ENCODE measurements at regions not wholly inside any gene's neighbourhood (a gene's known extent, or its start where the extent isn't known, plus 50 kb on each side); places are given as distances from the start of the nearest gene placed in this dataset.

DNA sequence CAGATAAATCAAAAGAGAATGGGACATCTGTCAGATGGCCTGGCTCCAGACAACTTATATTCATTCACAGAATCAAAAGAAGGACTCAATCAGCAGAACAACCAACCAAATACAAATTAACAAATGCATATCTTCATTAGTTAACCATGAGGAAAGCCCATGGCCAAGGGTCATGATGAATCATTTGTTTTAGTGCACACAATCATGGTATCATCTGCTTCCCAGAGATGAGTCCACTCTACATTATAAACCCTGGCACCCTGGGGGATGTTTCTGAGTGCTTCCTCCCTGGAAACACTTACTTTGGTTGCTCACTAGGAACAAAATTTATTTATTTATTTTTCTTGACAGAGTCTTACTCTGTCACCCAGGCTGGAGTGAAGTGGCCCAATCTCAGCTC, 453.3 kb upstream of the HS3ST1 start:
- TF ChIP-seq, protein P1, sequence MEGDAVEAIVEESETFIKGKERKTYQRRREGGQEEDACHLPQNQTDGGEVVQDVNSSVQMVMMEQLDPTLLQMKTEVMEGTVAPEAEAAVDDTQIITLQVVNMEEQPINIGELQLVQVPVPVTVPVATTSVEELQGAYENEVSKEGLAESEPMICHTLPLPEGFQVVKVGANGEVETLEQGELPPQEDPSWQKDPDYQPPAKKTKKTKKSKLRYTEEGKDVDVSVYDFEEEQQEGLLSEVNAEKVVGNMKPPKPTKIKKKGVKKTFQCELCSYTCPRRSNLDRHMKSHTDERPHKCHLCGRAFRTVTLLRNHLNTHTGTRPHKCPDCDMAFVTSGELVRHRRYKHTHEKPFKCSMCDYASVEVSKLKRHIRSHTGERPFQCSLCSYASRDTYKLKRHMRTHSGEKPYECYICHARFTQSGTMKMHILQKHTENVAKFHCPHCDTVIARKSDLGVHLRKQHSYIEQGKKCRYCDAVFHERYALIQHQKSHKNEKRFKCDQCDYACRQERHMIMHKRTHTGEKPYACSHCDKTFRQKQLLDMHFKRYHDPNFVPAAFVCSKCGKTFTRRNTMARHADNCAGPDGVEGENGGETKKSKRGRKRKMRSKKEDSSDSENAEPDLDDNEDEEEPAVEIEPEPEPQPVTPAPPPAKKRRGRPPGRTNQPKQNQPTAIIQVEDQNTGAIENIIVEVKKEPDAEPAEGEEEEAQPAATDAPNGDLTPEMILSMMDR (IDR thresholded peaks at IDR 0.05) = no peak
- TF ChIP-seq ZFX (IDR thresholded peaks at IDR 0.05; ENCODE audit: borderline replicate concordance) = no peak
